ENCODE measurements at regions not wholly inside any gene's neighbourhood (a gene's known extent, or its start where the extent isn't known, plus 50 kb on each side); places are given as distances from the start of the nearest gene placed in this dataset.

GRCh38 chr7:47685151-47685550 is 103.2 kb upstream of the TNS3 start:
- TF ChIP-seq YY1 (IDR thresholded peaks at IDR 0.05; ENCODE audit: insufficient read depth, insufficient read length) (no peak), ZNF274 (IDR thresholded peaks at IDR 0.05; ENCODE audit: low read depth, low read length) (no peak)
